NCI-H1105 treated with DMSO at 0.1 percent for 48 hours (cell line): ENCODE measurements at regions not wholly inside any gene's neighbourhood (a gene's known extent, or its start where the extent isn't known, plus 50 kb on each side); places are given as distances from the start of the nearest gene placed in this dataset.
A peak's percentile ranks its signal among the peaks of the same experiment; 100 is the strongest.
"Not testable (repeated sequence)": the region's sequence is repeated elsewhere in the genome, so short reads cannot be mapped to it uniquely, and the experiment has no call there.

Experiments
- DNase-seq: peaks from one replicate; lab custom pipeline; 2025; lab: John Stamatoyannopoulos, UW

GRCh38 chr10:131532745-131533341 is 221.3 kb upstream of the TCERG1L start:
- DNase-seq: no peak

- DNase-seq: no peak
These were observed 222.5 kb upstream of the TCERG1L start for GRCh38 chr10:131533846-131534526.

- no peak for DNase-seq
These were observed 223.3 kb upstream of the TCERG1L start for GRCh38 chr10:131534836-131535235.

GRCh38 chr10:131536676-131537075 is 225.2 kb upstream of the TCERG1L start:
- no peak for DNase-seq

GRCh38 chr10:131537281-131537680 is 225.8 kb upstream of the TCERG1L start:
- no peak for DNase-seq

DNA sequence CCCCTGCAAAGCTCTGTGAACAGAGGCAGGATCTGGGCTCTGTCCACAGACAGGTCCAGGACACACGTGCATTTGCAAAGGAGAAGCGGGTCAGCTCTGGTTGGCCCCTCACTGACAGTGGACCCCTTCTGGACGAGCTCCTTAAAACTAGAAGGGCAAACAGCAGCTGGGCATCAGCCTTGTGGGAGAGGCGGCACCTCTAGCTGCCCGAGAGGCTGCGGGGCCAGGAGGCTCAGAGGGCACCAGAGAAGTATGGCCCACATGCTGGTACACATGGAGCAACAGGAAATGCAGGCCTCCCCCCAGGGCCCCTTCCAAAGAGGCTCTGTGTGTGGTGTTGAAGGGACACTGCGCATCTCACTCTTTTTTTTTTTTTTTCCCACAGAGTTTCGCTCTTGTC is 233.0 kb upstream of the TCERG1L start:
- no peak for DNase-seq

DNA sequence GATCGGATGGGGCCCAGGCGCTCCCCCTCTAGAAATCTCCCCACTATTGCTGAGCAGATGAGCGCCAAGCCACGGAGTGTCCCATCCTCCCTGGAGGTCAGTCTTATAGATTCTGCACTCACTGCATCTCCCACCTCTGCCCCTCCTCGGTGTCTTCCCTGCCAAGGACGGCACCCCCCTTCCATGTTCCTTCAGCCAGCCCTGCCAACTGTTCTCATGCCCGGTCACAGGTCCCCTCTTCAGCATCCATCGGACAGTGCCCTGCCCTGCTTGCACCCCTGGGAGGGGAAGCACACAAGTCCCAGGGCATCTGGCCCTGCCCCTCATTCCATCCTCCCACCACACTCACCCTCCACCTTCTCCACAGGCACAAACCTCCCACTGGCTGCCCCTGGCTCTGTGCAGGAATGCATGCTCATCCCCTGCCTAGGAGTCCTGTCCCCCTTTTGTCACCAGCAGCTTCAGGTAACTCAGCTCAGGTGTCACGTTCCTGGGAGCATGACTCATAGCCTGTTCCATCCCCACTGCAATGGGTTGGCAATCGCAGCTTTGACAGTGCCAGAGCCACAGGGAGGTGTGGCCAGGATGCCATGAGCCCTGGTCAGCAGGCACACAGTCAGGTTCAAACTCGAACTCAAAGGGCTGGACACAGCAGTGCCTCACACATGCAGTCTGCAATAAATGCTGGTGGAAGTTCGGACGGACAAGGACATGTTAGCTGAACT is 234.7 kb upstream of the TCERG1L start:
- DNase-seq: no peak

- no peak for DNase-seq
These were observed 235.7 kb upstream of the TCERG1L start for GRCh38 chr10:131547129-131547799.

DNA sequence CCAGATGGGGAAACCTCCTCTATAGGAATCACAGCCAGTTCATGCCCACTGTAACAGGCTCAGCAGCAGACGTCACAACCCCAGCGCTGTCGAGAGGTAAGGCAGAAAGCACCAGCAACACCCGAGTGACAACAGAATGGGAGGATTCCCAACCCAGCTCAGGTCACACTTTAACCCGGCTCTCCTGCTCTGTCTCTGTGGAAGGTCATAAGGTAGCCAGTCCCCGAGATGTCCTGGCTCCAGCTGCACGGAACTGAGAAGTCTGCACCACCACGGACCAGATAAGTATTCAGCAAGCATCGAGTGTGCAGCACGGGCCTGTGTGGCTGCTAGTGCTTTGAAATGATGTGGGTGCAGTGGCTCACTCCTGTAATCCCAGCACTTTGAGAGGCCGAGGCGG is 236.7 kb upstream of the TCERG1L start:
- no peak for DNase-seq

- no peak for DNase-seq
These were observed 237.6 kb upstream of the TCERG1L start for GRCh38 chr10:131549116-131549515.

GRCh38 chr10:131553121-131553520 is 241.6 kb upstream of the TCERG1L start:
- no peak for DNase-seq

DNA sequence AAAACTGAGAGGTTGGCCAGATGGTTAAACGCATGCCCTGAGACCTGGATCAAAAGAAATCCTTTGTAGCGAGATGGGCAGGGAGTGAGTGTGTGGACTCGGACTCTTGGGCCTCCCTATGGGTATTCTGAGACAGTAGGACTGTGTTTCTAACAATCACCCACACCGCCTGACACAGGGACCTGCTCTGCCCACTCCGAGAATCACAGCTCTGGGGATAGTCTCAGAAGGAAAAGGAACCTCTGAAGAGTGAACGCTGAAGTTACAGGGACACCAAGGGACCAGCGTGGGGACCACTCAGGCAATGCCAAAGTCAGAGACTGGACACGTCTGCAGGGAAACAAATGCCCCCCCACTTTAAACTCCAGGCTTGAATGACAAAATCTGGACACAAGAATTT is 242.1 kb upstream of the TCERG1L start:
- no peak for DNase-seq

GRCh38 chr10:131554821-131555220 is 243.3 kb upstream of the TCERG1L start:
- DNase-seq: no peak

- no peak for DNase-seq
These were observed 243.9 kb upstream of the TCERG1L start for GRCh38 chr10:131555406-131555805.

DNA sequence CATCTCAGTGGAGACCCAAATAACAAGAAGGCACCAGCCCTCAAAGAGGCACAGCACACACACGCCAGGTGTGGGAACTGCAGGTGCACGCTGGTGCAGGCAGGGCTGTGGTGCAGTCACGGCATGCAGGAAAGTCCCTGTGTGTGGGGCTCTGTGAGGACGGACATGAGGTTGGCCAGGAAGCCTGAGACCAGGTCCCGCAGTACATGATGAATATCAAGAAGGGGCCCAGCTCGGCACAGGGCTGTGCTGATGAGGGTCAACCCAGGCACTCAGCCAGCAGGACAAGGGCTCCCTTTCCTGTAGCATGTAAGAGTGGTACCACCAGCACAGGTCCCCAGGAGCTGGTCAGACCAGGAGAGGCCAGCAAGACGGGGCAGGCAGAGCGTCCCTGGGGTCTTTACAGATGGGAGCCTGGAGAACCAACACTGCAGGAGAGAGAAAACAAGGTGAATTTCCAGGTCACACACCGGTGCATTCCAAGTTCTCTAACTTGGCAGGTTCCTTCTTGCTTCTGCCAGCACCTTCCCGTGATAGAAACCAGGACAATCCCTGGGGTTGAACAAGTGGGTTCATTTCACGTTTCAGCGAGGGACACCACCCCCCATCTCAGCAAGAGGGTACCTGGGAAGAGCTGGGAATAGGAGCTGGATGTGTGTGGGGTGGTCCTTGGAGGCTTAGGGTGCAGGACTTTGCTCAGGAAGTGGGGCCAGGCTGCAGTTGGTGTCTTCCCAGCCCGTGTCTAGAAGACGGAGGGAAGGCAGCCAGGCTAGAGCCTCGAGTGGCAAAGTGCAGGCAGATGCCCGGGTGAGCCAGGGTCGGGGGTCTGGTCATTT is 244.8 kb upstream of the TCERG1L start:
- DNase-seq: no peak

DNA sequence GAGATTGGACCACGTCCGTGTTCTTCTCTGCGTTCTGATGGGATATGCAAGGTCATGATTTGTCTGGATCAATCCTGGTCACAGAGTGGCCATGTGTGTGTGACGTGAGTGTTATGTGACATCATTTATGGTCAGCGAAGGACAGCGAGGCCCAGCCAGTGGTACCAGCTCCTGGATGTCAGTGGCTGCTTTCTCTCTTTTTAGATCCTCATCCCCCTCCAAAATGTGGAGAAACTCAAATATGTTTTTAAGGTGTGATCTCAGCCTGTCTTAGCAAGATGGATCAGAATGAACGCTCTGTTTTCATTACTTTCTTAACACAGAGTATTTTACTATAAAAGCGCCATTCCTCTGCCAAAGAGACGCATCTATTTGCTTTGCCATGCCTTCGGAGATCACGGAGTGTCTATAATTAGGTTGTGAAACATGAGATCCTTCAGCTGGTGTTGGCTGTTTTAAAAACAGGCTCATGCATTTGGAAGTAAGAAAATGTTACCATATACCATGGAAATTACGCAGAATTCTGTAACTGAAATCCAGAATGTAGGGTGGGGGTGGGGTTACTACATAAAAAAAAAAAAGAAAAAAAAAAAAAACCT is 245.5 kb upstream of the TCERG1L start:
- DNase-seq: no peak

DNA sequence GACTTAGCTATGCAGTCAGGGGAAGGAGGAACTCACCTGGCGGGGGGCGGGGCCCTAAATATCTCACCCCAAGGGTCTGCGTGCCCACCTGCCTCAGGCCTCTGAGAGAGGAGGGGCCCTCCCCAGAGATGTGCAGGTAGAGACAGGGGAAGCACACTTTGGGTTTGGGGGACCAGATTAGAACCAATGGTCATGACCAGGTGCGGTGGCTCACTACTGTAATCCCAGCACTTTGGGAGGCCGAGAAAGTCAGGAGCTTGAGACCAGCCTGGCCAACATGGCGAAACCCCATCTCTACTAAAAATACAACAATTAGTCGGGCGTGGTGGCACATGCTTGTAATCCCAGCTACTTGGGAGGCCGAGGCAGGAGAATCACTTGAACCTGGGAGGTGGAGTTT is 246.4 kb upstream of the TCERG1L start:
- not testable (repeated sequence) for DNase-seq

- no peak for DNase-seq
These were observed 248.0 kb upstream of the TCERG1L start for GRCh38 chr10:131559450-131559911.

DNA sequence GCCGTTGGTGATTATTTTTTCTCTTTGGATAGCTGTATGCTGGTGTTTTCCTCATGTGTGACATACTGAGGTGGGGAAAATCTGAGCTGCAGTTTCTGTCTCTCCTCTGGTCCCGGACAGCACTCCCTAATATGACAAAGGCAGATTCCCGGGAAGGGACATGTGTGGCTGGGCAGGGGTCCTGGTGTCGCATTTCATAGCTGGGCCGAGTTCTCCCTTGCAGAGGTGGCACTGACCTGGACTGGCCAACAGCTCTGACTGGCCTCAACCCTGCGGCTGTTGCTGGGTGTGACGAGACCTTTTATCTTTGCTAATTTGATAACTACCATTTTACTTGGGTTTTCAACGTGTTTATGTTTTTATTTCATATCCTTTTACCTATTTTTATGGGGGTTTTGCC is 248.6 kb upstream of the TCERG1L start:
- DNase-seq: no peak

DNA sequence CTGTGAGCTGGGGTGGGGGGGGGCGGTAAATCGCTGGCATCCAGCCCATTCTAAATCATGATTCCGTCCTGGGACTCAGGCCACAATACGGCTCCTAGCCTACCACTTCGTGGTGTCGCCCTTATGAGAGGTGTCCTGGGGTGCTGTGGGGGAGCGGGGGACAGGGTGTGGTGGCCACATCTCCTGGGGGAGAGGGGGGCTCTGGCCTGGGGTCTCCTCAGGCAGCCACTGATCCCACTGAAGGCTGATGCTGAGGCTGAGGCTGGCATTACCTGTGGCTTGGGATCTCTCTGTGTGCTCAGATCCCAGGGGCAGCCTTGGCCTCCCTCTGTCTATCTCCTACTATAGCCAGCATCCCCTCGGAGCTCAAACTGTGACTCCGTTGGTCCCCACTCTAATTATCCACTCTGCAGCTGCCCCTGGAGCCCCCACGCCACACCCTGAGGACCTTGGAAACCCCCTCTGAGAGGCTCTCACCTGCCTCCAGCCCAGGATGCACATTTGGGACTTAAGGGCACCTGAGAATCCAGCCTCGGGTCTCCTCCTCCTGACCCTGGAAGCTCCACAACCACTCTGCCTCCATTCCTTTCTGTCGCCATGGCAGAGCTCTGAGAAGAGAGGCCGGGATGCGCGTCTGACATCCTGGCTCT is 249.3 kb upstream of the TCERG1L start:
- DNase-seq: no peak

DNA sequence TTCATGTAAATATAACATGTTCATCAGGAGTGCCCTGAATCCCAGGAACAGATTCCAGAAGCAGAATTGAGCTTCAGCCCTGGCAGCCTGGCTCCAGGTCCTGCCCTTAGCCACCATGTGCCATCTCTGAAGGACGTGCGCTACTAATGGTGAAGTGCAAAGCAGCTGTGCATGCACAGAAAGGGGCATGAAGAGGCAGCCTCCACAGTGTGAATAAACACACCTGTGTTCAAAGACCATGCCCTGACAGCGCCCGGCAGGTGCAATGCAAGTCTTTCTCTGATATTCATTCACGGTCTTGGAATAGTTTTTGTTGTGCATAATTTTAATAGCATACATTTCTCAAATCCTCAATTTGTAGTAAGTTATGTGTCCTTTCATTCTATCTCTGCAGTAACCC is 250.4 kb upstream of the TCERG1L start:
- DNase-seq: peak; percentile 70
